NOMO-1 treated with DMSO at 0.1 percent for 48 hours (cell line): ENCODE measurements at regions not wholly inside any gene's neighbourhood (a gene's known extent, or its start where the extent isn't known, plus 50 kb on each side); places are given as distances from the start of the nearest gene placed in this dataset.
"Not testable (repeated sequence)": the region's sequence is repeated elsewhere in the genome, so short reads cannot be mapped to it uniquely, and the experiment has no call there.

Source experiments
- DNase-seq: peaks from one replicate; lab custom pipeline; 2025; ENCODE audit not compliant: unreplicated experiment; lab: John Stamatoyannopoulos, UW

- peak; percentile 71 for DNase-seq
These were observed 125.8 kb downstream of the MRPL14 start for GRCh38 chr6:44001318-44002066.

- DNase-seq, result peak; percentile 91
These were observed 126.9 kb downstream of the MRPL14 start for GRCh38 chr6:44000164-44000842.

GRCh38 chr6:43999628-44000027 lies 127.6 kb downstream of the MRPL14 start:
- DNase-seq, result no peak

- DNase-seq, result not testable (repeated sequence)
These were observed 128.5 kb downstream of the MRPL14 start for GRCh38 chr6:43998592-43999243.

GRCh38 chr6:43997990-43998585 lies 129.2 kb downstream of the MRPL14 start:
- DNase-seq, result not testable (repeated sequence)

- no peak for DNase-seq
These were observed 129.9 kb downstream of the MRPL14 start for GRCh38 chr6:43997345-43997677.

- DNase-seq, result no peak
These were observed 130.5 kb downstream of the MRPL14 start for GRCh38 chr6:43996618-43997344.

GRCh38 chr6:43995137-43995536 lies 132.1 kb downstream of the MRPL14 start:
- no peak for DNase-seq

- no peak for DNase-seq
These were observed 133.2 kb downstream of the MRPL14 start for GRCh38 chr6:43993881-43994523.

- no peak for DNase-seq
These were observed 134.2 kb downstream of the MRPL14 start for GRCh38 chr6:43992783-43993644.

GRCh38 chr6:43992126-43992663 lies 135.1 kb downstream of the MRPL14 start:
- DNase-seq, result no peak

GRCh38 chr6:43990627-43991619 lies 136.3 kb downstream of the MRPL14 start:
- DNase-seq, result no peak

- DNase-seq, result no peak
These were observed 137.0 kb downstream of the MRPL14 start for GRCh38 chr6:43990275-43990626.

GRCh38 chr6:43989581-43990146 lies 137.6 kb downstream of the MRPL14 start:
- DNase-seq, result no peak

GRCh38 chr6:43988801-43989200 lies 138.5 kb downstream of the MRPL14 start:
- no peak for DNase-seq

- no peak for DNase-seq
These were observed 139.3 kb downstream of the MRPL14 start for GRCh38 chr6:43987838-43988439.

- no peak for DNase-seq
These were observed 141.0 kb downstream of the MRPL14 start for GRCh38 chr6:43986177-43986825.
